OCI-LY3 (cell line): ENCODE measurements at regions not wholly inside any gene's neighbourhood (a gene's known extent, or its start where the extent isn't known, plus 50 kb on each side); places are given as distances from the start of the nearest gene placed in this dataset.
A peak's percentile ranks its signal among the peaks of the same experiment; 100 is the strongest.
"Not testable (repeated sequence)": the region's sequence is repeated elsewhere in the genome, so short reads cannot be mapped to it uniquely, and the experiment has no call there.

Experiments
- H2AFZ ChIP-seq: fragments of 200-600, 300-600 bp; shearing (Covaris generic); 2 replicates; pipeline ENCODE4 v1.6.0; 2014; ENCODE audit warnings: antibody characterized with exemption, low read depth, low read length
- H3K27ac ChIP-seq: fragments of 200-600, 300-600 bp; sonication (generic); 2 replicates; pipeline ENCODE4 v1.5.1; 2014; ENCODE audit warnings: mild to moderate bottlenecking, low read length, moderate library complexity, mixed read lengths
- H3K27me3 ChIP-seq: fragments of 200-600, 300-600 bp; sonication (generic); 2 replicates; pipeline ENCODE4 v1.6.1; 2014; ENCODE audit warnings: low read depth, low read length, mixed read lengths
- H3K36me3 ChIP-seq: fragments of 200-600, 300-600 bp; sonication (generic); replicated peaks from 2 replicates; pipeline ENCODE3; 2014; ENCODE audit warnings: low read depth, low read length, mixed read lengths
- H3K4me1 ChIP-seq: fragments of 300-600, 200-600 bp; sonication (generic); 2 replicates; pipeline ENCODE4 v1.6.1; 2014; ENCODE audit warnings: low read length, mixed read lengths
- H3K4me2 ChIP-seq: fragments of 200-600, 300-600 bp; sonication (generic); 2 replicates; pipeline ENCODE4 v1.6.1; 2014; ENCODE audit warnings: low read length, mixed read lengths
- H3K4me3 ChIP-seq: fragments of 300-600, 200-600 bp; sonication (generic); 2 replicates; pipeline ENCODE4 v1.5.1; 2014; ENCODE audit warnings: antibody characterized with exemption, mild to moderate bottlenecking, low read length, moderate library complexity
- H3K79me2 ChIP-seq: fragments of 300-600, 200-600 bp; shearing (Covaris generic); 2 replicates; pipeline ENCODE4 v1.6.1; 2014; ENCODE audit warnings: mild to moderate bottlenecking, low read length, mixed read lengths
- H3K9ac ChIP-seq: fragments of 300-600, 200-600 bp; shearing (Covaris generic); 2 replicates; pipeline ENCODE4 v1.6.0; 2014; ENCODE audit warnings: mild to moderate bottlenecking, low read length, moderate library complexity
- H3K9me3 ChIP-seq: fragments of 200-600, 300-600 bp; shearing (Covaris generic); 2 replicates; pipeline ENCODE4 v1.6.1; 2014; ENCODE audit warnings: low read length, mixed read lengths; ENCODE audit not compliant: insufficient read depth
- H4K20me1 ChIP-seq: fragments of 200-600, 300-600 bp; sonication (generic); 2 replicates; pipeline ENCODE4 v1.6.1; 2016; ENCODE audit warnings: low read length, mixed read lengths; ENCODE audit not compliant: insufficient read depth
- CTCF ChIP-seq: fragments of 200-600, 300-600 bp; sonication (generic); IDR thresholded peaks from 2 replicates; pipeline ENCODE4 v1.5.1; 2014; ENCODE audit warnings: antibody characterized with exemption, low read length, low read depth
- EZH2phosphoT487 ChIP-seq: fragments of 200-600 bp; shearing (Covaris generic); IDR thresholded peaks from 2 replicates; pipeline ENCODE4 v1.6.1; 2018; ENCODE audit warnings: antibody characterized with exemption, mixed run types, low read depth

DNA sequence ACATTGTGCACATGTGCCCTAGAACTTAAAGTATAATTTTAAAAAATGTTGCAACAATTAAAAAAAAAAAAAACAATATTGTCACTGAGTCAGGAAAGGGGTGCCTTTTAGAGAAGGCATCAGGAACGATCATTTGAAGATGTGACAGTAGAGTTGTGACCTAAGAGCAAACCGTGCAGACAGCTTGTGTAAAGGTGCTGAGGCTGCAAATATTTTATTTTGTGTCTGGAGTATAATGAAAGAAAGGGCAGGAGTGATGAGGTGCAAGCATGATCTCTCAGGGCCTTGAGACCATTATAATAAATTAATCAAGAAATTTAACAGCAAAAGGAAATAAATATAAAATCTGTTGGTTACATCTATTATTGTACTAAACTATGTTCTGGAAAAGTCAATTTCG is 1219.7 kb downstream of the OLFM4 start:
- no peak overlapping the region for H3K27ac ChIP-seq
- no peaks in the 10 kb centered on the region for H4K20me1 ChIP-seq
- H3K36me3 ChIP-seq = no peaks in the 10 kb centered on the region
- no peak overlapping the region for H3K4me3 ChIP-seq
- H3K9me3 ChIP-seq = no peaks in the 10 kb centered on the region
- H3K27me3 ChIP-seq = no peaks in the 10 kb centered on the region
- no peak overlapping the region for H3K9ac ChIP-seq
- no peak overlapping the region for H2AFZ ChIP-seq
- no peaks in the 10 kb centered on the region for H3K79me2 ChIP-seq
- H3K4me2 ChIP-seq = no peak overlapping the region
- H3K4me1 ChIP-seq = peaks cover 9% of the 10 kb centered on the region
- TF ChIP-seq EZH2phosphoT487 = no peak
- TF ChIP-seq CTCF = no peak

DNA sequence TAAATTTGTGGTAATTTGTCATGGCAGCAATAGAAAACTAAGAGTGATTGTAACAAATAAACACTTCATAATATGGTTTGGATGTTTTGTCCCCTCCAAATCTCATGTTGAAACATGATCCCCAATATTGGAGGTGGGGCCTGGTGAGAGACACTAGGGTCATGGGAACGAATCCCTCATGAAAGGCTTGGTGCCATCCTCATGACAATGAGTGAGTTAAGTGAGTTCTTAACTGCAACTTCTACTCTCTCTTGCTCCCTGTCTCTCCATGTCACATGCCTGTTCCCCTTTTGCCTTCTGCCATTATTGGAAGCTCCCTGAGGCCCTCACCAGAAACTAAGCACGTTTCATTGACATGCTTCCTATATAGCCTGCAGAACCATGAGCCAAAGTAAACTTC is 1233.2 kb downstream of the OLFM4 start:
- Histone ChIP-seq H3K4me3 (no peak overlapping the region), H4K20me1 (no peaks in the 10 kb centered on the region), H2AFZ (no peak overlapping the region), H3K9me3 (no peaks in the 10 kb centered on the region), H3K79me2 (no peaks in the 10 kb centered on the region), H3K36me3 (no peaks in the 10 kb centered on the region), H3K27me3 (no peaks in the 10 kb centered on the region), H3K4me1 (no peaks in the 10 kb centered on the region), H3K27ac (no peak overlapping the region), H3K4me2 (no peak overlapping the region), H3K9ac (no peak overlapping the region)
- no peak for TF ChIP-seq EZH2phosphoT487
- no peak for TF ChIP-seq CTCF

DNA sequence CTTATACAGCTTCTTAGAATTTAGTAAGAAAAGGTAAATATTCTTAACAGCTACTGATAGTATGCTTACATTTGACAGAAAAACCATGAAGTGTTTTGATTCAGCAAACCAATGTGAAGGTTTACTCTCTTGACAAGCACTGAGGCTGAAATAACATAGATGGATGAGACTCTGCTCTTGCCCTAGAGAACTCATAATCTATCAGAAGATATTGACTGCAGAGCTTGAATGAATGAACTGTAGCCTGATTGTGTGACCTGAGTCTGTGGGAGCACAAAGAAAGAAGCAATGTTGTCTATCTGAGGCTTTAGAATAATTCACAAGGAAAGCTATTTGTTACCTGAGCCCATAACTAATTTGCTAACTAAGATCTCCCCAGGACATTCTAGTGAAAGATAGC is 1235.3 kb downstream of the OLFM4 start:
- H3K36me3 ChIP-seq = no peaks in the 10 kb centered on the region
- no peaks in the 10 kb centered on the region for H4K20me1 ChIP-seq
- no peak overlapping the region for H3K4me3 ChIP-seq
- H3K27ac ChIP-seq = no peak overlapping the region
- no peaks in the 10 kb centered on the region for H3K27me3 ChIP-seq
- no peaks in the 10 kb centered on the region for H3K4me1 ChIP-seq
- H3K79me2 ChIP-seq = no peaks in the 10 kb centered on the region
- H2AFZ ChIP-seq = no peak overlapping the region
- H3K4me2 ChIP-seq = no peak overlapping the region
- TF ChIP-seq EZH2phosphoT487 (no peak), CTCF (no peak)
- H3K9me3 ChIP-seq = no peaks in the 10 kb centered on the region
- H3K9ac ChIP-seq = no peak overlapping the region

- H3K9me3 ChIP-seq, H3K27me3 ChIP-seq, H3K79me2 ChIP-seq, H4K20me1 ChIP-seq, H3K36me3 ChIP-seq, H3K9ac ChIP-seq, H3K4me3 ChIP-seq, H3K27ac ChIP-seq, H3K4me1 ChIP-seq, H3K4me2 ChIP-seq: not testable (repeated sequence)
- 0 out of 2 replicates have a peak overlapping the region, but pooled peaks have one; percentile 34 for H2AFZ ChIP-seq
Observed at GRCh38 chr13:54267253-54267668, 1238.6 kb downstream of the OLFM4 start.

- H3K9me3 ChIP-seq, H3K4me2 ChIP-seq, H3K4me3 ChIP-seq, H3K27me3 ChIP-seq, H3K27ac ChIP-seq, H3K9ac ChIP-seq, H3K79me2 ChIP-seq, H2AFZ ChIP-seq, H3K36me3 ChIP-seq, H3K4me1 ChIP-seq, H4K20me1 ChIP-seq: not testable (repeated sequence)
Observed at GRCh38 chr13:54268013-54268695, 1239.5 kb downstream of the OLFM4 start.
